ENCODE measurements at regions not wholly inside any gene's neighbourhood (a gene's known extent, or its start where the extent isn't known, plus 50 kb on each side); places are given as distances from the start of the nearest gene placed in this dataset.

DNA sequence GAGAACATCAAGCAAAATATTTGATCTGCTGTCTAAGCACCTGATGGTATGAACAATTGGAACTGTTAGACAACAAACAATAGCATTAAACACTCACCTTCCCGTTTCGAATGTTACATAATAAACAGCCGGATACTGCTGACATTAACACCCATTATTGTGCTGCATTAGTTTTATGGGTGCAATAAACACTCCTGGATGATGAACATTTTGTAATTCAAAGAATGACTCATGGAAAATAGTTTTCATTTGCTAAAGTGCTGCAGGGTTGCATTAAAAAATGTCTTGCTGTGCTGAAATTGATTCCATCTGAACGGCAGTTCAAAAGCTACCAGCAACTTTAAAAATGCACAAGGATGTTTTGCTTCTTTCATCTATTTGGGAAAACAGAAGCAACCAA, 100.8 kb upstream of the SORBS2 start (continued):
- TF ChIP-seq, protein P1, sequence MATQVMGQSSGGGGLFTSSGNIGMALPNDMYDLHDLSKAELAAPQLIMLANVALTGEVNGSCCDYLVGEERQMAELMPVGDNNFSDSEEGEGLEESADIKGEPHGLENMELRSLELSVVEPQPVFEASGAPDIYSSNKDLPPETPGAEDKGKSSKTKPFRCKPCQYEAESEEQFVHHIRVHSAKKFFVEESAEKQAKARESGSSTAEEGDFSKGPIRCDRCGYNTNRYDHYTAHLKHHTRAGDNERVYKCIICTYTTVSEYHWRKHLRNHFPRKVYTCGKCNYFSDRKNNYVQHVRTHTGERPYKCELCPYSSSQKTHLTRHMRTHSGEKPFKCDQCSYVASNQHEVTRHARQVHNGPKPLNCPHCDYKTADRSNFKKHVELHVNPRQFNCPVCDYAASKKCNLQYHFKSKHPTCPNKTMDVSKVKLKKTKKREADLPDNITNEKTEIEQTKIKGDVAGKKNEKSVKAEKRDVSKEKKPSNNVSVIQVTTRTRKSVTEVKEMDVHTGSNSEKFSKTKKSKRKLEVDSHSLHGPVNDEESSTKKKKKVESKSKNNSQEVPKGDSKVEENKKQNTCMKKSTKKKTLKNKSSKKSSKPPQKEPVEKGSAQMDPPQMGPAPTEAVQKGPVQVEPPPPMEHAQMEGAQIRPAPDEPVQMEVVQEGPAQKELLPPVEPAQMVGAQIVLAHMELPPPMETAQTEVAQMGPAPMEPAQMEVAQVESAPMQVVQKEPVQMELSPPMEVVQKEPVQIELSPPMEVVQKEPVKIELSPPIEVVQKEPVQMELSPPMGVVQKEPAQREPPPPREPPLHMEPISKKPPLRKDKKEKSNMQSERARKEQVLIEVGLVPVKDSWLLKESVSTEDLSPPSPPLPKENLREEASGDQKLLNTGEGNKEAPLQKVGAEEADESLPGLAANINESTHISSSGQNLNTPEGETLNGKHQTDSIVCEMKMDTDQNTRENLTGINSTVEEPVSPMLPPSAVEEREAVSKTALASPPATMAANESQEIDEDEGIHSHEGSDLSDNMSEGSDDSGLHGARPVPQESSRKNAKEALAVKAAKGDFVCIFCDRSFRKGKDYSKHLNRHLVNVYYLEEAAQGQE (tag by site-specific recombination; IDR thresholded peaks at IDR 0.05): no peak
- TF ChIP-seq ZNF510 (tag by site-specific recombination; IDR thresholded peaks at IDR 0.05; ENCODE audit: insufficient replicate concordance) (no peak), ZEB2 (tag by site-specific recombination; IDR thresholded peaks at IDR 0.05) (peak; percentile 98), TCF7L2 (IDR thresholded peaks at IDR 0.05; ENCODE audit: borderline replicate concordance, low read depth, low read length) (peak; percentile 73; the same call in 1 of the 2 replicates), REPIN1 (tag by site-specific recombination; IDR thresholded peaks at IDR 0.05; ENCODE audit: low read depth) (no peak), ZFP69B (tag by site-specific recombination; IDR thresholded peaks at IDR 0.05) (peak; percentile 66; the same call in 1 of the 2 replicates), ZSCAN30 (tag by site-specific recombination; IDR thresholded peaks at IDR 0.05) (peak; percentile 74), OSR2 (tag by site-specific recombination; IDR thresholded peaks at IDR 0.05) (peak; percentile 97), ZNF843 (tag by site-specific recombination; IDR thresholded peaks at IDR 0.05) (peak; percentile 99), IKZF3 (tag by site-specific recombination; IDR thresholded peaks at IDR 0.05) (peak; percentile 80), ZNF175 (tag by site-specific recombination; IDR thresholded peaks at IDR 0.05) (no peak), BCL11B (tag by site-specific recombination; IDR thresholded peaks at IDR 0.05; ENCODE audit: low read depth) (peak; percentile 92), ZXDB (tag by site-specific recombination; IDR thresholded peaks at IDR 0.05) (peak; percentile 79), KLF8 (tag by site-specific recombination; IDR thresholded peaks at IDR 0.05) (peak; percentile 69), ZNF776 (tag by site-specific recombination; IDR thresholded peaks at IDR 0.05; ENCODE audit: borderline replicate concordance) (no peak), ZNF501 (tag by site-specific recombination; IDR thresholded peaks at IDR 0.05) (peak; percentile 53; the same call in 1 of the 2 replicates), ZNF624 (tag by site-specific recombination; IDR thresholded peaks at IDR 0.05) (no peak), KLF9 (tag by site-specific recombination; IDR thresholded peaks at IDR 0.05; ENCODE audit: low read depth) (no peak; the same call in 1 of the 2 replicates), ZNF561 (tag by site-specific recombination; IDR thresholded peaks at IDR 0.05; ENCODE audit: borderline replicate concordance) (0 out of 2 replicates have a peak, but pooled peaks have one; percentile 43), KLF16 (tag by site-specific recombination; IDR thresholded peaks at IDR 0.05) (no peak), ZNF660 (tag by site-specific recombination; IDR thresholded peaks at IDR 0.05) (peak; percentile 82), ZNF529 (tag by site-specific recombination; IDR thresholded peaks at IDR 0.05; ENCODE audit: insufficient replicate concordance) (peak; percentile 14), ZNF544 (tag by site-specific recombination; IDR thresholded peaks at IDR 0.05) (no peak), ZNF221 (tag by site-specific recombination; IDR thresholded peaks at IDR 0.05; ENCODE audit: borderline replicate concordance) (0 out of 2 replicates have a peak, but pooled peaks have one; percentile 47), ZNF146 (tag by site-specific recombination; IDR thresholded peaks at IDR 0.05) (peak; percentile 36; the same call in 1 of the 2 replicates), OVOL3 (tag by site-specific recombination; IDR thresholded peaks at IDR 0.05) (peak; percentile 93), ZIC2 (tag by site-specific recombination; IDR thresholded peaks at IDR 0.05) (peak; percentile 64), ZNF585B (tag by site-specific recombination; IDR thresholded peaks at IDR 0.05) (no peak)
- TF ChIP-seq, protein P2, sequence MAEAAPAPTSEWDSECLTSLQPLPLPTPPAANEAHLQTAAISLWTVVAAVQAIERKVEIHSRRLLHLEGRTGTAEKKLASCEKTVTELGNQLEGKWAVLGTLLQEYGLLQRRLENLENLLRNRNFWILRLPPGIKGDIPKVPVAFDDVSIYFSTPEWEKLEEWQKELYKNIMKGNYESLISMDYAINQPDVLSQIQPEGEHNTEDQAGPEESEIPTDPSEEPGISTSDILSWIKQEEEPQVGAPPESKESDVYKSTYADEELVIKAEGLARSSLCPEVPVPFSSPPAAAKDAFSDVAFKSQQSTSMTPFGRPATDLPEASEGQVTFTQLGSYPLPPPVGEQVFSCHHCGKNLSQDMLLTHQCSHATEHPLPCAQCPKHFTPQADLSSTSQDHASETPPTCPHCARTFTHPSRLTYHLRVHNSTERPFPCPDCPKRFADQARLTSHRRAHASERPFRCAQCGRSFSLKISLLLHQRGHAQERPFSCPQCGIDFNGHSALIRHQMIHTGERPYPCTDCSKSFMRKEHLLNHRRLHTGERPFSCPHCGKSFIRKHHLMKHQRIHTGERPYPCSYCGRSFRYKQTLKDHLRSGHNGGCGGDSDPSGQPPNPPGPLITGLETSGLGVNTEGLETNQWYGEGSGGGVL (tag by site-specific recombination; IDR thresholded peaks at IDR 0.05): 0 out of 2 replicates have a peak, but pooled peaks have one; percentile 40
- TF ChIP-seq, protein P3, sequence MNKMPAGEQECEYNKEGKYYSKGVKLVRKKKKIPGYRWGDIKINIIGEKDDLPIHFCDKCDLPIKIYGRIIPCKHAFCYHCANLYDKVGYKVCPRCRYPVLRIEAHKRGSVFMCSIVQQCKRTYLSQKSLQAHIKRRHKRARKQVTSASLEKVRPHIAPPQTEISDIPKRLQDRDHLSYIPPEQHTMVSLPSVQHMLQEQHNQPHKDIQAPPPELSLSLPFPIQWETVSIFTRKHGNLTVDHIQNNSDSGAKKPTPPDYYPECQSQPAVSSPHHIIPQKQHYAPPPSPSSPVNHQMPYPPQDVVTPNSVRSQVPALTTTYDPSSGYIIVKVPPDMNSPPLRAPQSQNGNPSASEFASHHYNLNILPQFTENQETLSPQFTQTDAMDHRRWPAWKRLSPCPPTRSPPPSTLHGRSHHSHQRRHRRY (tag by site-specific recombination; IDR thresholded peaks at IDR 0.05): 0 out of 2 replicates have a peak, but pooled peaks have one; percentile 77
- TF ChIP-seq, protein P4, sequence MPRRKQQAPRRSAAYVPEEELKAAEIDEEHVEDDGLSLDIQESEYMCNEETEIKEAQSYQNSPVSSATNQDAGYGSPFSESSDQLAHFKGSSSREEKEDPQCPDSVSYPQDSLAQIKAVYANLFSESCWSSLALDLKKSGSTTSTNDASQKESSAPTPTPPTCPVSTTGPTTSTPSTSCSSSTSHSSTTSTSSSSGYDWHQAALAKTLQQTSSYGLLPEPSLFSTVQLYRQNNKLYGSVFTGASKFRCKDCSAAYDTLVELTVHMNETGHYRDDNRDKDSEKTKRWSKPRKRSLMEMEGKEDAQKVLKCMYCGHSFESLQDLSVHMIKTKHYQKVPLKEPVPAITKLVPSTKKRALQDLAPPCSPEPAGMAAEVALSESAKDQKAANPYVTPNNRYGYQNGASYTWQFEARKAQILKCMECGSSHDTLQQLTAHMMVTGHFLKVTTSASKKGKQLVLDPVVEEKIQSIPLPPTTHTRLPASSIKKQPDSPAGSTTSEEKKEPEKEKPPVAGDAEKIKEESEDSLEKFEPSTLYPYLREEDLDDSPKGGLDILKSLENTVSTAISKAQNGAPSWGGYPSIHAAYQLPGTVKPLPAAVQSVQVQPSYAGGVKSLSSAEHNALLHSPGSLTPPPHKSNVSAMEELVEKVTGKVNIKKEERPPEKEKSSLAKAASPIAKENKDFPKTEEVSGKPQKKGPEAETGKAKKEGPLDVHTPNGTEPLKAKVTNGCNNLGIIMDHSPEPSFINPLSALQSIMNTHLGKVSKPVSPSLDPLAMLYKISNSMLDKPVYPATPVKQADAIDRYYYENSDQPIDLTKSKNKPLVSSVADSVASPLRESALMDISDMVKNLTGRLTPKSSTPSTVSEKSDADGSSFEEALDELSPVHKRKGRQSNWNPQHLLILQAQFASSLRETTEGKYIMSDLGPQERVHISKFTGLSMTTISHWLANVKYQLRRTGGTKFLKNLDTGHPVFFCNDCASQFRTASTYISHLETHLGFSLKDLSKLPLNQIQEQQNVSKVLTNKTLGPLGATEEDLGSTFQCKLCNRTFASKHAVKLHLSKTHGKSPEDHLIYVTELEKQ (tag by site-specific recombination; IDR thresholded peaks at IDR 0.05; ENCODE audit: borderline replicate concordance): peak; percentile 96
